ENCODE measurements at regions not wholly inside any gene's neighbourhood (a gene's known extent, or its start where the extent isn't known, plus 50 kb on each side); places are given as distances from the start of the nearest gene placed in this dataset.
"Not testable (repeated sequence)": the region's sequence is repeated elsewhere in the genome, so short reads cannot be mapped to it uniquely, and the experiment has no call there.

DNA sequence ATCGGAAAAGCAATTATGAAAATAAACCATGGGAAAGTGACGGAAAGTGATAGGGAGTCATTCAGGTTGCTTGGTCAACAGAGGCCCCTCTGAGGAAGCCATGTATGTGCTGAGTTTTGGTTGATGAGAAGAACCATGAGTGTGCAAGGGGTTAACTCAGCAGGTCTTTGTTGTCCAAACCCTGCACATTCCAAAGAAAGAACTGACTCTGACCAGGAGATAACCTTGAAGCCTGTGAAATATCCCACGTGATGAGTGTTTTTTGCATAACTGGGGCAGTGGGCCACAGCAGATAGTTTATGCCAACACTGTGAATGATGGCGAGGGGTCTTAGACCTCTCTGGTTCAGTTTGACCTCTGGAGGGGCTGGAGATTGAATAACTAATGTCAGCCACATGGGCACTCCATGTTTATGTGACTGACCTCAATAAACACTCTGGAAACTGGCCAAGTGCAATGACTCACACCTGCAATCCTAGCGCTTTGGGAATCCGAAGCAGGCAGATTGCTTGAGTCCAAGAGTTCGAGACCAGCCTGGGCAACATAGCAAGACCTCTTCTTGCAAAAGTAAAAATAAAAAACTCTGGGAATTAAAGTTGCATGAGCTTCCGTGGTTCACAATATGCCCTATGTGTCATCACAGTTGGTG, 154.0 kb upstream of the FOXK1 start:
- no peak for DNase-seq

DNA sequence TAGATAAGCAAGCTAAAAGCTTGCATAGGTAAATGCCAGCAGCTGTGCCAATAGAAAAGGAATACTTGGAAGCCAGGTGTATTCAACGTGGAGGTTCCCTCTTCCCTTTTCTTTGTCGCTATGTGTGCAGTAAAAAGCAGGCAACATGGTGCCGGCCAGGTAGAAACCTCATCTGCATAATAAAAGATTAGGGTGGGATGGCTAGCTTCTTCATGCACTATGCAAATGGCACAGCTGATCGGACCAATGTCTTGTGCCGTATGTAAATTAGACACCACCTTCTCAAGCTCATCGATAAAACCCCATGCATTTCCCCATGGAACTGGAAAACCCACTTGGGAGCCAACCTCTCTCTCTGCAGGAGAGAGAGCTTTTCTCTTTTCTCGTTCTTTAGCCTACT, 150.9 kb upstream of the FOXK1 start:
- no peak for DNase-seq

DNA sequence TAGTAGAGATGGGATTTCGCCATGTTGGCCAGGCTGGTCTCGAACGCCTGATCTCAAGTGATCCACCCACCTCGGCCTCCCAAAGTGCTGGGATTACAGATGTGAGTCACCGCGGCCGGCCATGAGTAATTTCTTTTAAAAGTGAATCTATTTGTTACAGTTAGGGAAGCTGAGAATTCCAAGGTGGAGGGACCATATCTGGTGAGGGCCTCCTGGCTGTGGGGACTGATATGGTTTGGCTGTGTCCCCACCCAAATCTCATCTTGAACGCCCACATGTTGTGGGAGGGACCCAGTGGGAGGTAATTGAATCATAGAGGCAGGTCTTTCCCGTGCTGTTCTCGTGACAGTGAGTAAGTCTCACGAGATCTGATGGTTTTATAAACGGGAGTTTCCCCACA, 148.8 kb upstream of the FOXK1 start:
- not testable (repeated sequence) for DNase-seq

DNA sequence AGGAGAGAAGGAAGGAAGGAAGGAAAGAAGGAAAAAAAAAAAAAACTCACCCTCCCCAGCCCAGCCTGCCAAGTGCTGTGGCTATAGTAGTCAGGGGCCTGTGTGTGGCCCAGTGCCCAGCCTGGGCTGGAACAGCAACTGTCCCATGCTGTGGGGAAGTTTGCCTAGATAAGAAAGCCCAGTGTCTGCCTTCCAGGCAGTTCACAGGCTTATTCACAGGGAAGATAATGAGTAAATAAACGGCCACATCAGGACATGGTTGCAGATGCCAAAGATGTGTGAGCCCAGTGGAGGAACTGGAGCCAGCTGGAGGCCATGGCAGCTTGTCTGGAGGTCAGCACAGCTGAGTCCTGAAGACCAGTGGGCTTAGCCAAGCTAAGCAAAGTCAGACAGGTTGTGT, 132.4 kb upstream of the FOXK1 start:
- no peak for DNase-seq

DNA sequence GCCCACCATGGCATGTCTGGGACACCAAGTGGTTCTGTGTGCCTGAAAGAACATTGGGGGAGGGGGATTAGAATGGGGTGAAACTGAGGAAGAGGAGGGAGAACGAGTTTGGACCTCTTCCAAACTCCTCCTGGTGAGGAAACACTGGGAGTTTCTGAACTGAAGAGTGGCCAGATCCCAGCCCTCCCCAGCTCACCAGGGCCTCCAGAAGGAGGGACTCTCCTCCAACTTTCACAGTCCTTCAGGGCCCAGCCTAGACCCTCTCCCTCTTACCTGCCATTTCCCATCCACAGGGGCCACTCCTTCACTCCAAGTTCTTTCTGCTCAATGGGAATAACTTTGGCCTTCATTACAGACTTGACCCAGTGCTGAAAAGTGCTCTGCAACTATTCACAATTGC, 132.0 kb upstream of the FOXK1 start:
- DNase-seq: no peak

DNA sequence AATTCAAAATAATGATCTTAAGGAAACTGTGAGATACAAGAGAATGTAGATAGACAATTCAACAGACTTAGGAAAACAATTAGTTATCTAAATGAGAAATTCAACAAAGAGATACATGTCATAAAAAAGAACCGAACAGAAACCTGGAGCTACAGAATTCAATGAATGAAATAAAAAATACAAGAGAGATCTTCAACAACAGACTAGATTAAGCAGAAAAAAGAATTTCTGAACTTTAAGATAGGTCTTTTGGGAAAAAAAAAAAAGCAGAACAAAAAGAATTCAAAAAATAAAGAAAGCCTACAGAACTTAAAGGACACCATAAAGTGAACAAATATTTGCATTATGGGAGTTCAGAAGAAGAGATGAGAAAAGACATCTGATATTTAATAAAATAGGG, 129.1 kb upstream of the FOXK1 start:
- DNase-seq: no peak

DNA sequence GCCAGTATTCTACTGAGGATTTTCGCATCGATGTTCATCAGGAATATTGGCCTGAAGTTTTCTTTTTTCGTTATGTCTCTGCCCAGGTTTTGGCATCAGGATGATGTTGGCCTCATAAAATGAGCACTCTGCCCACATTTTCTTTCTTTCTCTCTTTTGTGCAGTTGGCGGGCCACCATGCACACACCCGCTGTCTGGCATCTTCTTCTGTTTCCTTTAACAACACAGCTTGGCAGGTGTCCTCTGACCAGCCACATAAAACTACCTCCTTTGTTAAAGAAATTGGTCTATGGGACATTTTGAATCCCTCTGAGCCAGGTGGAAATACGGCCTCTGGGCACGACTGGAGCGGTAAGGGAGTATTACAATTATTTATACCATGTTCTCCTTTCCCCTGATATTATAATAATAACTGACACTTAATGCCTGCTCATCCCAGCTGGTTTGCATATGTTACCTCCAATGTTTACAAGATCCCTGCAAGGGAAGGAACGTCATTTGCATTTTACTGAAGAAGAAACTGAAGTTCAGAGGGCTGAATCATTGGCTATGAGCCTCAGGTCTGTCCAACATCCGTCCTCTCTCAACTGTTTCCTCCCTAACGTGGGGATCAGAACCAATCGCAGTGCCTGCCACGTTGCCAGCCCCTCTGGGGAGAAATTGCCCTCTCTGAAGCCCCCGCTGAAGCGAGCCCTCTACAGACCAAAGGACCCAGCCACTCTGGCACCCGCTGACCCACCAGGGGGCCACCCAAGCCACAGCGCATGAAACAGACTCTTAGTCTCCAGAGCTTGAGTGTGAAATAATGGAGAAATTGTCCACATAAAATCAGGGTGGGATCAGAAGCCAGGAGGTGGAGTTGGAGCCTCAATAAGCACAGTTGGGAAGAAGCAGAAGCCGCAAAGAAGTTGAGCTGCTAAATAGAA, 125.0 kb upstream of the FOXK1 start:
- DNase-seq: no peak

DNA sequence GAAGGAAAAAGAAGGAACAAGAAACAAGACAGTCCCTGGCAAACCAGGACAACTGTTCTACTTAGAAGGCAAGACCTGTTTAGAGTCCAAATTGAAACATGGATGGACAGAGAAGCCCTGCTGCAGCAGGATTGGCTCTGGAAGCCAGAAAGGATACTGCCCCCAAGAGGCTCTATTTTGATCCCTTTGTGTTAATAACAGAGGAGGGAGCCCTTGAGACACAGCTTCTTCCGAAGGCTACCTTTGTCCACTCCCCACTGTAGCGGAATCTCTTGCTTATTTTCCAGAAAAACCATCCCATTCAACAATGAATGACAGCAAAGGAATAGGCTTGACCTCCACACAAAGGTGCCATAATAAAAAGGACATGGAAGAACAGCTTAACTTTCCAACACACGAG, 120.3 kb upstream of the FOXK1 start:
- no peak for DNase-seq

DNA sequence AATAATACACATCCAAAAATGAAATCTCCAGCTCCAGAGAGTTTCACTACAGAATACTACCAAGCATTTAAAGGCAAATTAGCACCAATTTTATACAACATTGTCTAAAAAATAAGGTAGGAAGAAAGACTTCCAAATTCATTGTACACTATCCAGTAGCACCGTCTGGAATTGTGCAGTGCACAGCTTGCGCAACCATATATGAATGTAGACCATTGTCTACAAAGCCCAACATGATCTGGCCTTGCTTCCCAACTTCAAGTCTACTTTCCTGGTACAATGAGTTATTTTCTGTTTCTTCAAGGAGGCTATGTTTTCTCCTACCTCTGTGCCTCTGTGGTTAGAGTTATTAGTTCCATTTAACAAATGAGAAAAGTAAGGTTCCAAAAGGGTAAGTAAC, 115.4 kb upstream of the FOXK1 start:
- DNase-seq: no peak

DNA sequence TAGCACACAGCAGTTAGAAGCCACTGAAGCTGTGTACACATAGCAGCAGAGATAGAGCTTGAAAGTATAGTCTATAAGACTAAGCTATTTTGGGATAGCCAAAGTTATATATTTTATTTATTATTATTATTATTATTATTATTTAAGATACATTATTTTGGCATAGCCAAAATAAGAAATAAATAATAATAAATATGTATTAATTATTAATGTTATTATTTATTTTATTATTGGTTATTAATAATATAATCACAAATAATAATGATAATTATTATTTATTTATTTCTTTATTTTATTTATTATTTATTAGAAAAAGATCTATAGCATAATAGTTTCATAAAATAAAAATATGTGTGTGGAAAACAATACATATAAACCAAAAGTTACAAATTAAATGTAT, 107.2 kb upstream of the FOXK1 start:
- no peak for DNase-seq

DNA sequence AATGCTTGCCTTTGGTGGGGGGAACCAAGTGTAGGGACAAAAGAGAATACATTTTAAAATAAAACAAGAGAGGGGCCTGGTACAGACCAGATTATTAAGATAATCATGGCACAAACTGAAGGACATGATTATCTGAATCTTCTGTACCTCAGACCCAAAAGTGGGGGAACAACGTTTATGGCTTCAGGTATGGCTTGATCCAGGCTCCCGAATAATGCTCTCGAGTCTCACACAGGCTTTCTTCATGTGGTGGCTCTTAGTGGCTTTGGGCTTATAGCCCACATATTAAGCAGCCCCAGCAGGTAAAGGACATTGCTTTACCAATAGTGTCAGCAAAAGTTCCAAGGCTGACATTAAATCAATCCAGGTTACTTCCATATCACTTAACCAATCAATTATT, 106.8 kb upstream of the FOXK1 start:
- DNase-seq: no peak

DNA sequence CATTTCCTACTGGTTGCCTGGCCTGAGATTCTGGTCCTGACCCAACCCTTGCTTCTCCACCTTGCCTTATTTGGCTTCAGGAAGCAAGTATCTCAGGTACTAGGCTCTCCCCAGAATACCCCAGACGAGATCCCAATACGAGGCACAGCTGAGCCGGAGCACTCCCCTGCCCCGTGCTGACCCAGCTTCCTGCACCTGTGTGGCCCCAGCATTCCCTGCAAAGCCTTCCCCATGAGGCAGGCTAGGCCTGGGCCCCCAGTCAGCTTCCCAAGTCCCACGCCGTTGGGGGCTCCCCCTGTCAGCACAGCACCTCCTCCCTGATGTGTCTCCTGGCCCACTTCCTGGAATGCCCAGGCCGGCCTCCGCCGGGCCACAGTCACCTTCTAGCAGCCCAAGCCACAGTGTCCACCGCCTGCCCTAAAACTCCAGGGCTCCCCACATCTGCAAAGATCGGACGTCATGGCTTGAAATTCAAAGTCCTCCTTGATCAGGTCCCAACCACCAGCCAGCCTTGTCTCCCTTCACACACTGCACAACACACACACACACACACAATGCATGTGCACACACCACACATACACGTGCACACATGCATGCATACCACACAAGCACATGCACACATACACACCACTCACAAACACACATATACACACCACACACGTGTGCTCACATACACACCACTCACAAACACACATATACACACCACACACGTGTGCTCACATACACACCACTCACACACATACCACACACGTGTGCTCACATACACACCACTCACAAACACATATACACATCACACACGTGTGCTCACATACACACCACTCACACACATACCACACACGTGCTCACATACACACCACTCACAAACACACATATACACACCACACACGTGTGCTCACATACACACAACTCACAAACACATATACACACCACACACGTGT, 78.9 kb upstream of the FOXK1 start:
- no peak for DNase-seq

DNA sequence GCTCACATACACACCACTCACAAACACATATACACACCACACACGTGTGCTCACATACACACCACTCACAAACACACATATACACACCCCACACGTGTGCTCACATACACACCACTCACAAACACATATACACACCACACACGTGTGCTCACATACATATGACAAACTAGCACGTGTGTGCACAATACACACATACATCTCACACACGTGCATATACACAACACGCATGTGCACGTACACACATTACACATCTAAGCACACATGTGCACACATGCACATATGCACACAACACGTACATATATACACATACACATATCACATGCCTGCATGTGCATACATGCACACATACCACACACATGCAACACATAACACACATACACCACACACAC, 78.3 kb upstream of the FOXK1 start:
- no peak for DNase-seq

DNA sequence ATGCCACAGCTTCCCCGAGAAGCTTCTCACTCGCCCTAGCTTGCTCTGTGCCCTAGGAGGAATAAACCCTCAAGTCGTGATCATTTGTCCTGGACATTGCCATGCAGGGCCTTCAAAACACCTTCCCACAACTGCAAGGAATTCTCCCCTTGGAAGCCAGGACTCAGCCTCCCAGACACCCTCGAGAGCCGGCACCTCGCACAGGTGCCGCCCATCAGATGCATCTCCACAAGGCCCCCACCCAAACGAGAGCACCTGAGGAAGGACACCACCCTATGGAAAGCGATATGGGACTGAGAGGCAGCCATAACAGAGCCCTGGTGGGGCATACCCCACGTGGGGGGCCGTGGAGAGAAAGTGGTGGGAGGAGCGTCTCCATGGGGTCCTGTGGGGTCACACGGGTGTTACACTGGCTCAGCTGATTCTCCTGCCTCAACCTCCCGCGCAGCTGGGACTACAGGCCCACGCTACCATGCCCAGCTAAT, 77.6 kb upstream of the FOXK1 start:
- no peak for DNase-seq

DNA sequence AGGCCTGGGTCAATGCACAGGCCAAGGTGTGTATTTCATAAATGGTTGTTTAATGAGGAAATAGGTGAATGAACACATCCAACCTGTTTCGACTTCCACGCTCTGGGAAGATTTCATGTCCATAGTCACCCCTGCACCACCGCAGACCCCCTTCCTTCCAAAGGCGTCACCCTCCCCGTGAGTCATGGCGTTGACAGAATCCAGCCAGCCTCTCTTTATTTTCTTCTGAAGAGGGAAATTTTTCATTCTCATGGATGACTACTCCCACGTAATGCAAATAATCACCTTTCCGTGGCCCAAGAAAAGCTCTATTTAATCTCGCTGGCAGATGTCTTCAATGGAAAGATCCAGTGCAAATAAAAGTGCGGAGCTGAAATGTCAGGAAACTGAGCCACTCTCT, 75.3 kb upstream of the FOXK1 start:
- no peak for DNase-seq

DNA sequence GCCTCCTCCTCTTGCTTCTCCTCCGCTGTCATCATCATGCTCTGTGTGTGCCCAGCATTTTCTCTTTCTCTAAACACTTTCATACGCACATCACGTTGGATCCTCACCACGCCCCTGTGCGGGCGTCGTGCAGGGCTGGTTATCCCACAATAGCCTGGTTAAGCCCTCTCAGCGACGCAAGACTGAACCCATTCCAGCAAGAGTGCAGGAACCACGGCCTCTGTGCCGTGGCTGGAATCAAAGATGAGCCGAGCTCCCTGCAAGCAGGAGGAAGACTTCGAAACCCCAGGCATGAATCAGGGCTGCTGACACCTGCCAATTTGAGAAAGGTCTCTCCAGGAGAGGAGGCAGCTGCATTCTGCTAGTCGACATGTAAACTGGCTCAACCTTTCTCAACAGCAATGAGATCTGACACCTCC, 74.8 kb upstream of the FOXK1 start:
- no peak for DNase-seq

DNA sequence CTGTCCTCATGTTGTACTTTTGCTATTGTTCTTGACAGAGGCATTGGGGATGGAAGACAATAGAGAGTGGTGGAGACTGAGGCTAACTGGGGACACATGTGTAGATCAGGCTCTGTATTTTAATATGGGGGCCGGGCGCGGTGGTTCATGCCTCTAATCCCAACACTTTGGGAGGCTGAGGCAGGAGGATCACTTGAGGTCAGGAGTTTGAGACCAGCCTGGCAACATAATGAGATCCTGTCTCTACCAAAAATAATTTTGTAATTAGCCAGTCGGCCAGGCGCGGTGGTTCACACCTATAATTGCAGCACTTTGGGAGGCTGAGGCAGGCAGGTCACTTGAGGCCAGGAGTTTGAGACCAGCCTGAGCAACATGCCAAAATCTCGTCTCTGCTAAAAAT, 72.5 kb upstream of the FOXK1 start:
- not testable (repeated sequence) for DNase-seq

DNA sequence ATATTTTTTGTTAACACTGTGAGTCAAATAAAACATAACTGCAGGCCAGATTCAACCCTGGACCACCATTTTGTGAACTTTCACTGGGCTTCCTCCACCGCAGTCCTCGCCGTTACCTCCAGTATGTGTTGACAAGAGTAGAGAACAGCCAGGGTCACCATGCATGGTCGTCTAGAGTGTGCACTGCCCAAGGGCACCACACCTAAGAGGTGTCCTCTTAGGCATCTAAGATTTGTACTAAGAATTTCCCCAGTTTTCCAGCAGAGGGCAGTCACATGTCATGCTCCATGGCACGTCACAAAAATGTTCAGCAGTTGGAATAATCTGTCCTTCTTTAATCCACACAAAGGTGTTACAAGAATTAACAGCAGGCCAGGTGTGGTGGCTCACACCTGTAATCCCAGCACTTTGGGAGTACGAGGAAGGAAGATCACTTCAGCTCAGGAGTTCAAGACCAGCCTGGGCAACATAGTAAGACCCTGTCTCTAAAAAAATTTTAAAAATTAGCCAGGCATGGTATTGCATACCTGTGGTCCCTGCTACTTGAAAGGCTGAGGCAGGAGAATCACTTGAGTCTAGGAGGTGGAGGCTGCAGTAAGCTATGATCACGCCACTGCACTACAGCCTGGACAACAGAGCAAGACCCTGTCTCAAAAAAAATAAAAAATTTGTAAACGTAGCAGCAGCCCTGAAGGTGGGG, 71.2 kb upstream of the FOXK1 start:
- DNase-seq: peak; percentile 69

DNA sequence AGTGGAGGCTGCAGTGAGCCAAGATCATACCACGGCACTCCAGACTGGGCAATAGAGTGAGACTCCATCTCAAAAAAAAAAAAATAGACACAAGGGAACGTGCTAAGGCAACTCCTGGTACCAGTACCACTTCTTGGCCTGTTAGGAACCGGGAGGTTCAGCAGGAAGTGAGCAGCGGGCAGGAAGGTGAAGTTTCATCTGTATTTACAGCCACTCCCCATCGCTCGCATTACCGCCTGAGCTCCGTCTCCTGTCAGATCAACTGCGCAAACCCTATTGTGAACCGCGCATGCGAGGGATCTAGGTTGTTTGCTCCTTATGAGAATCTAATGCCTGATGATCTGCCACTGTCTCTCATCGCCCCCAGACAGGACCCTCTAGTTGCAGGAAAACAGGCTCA, 69.9 kb upstream of the FOXK1 start:
- DNase-seq: no peak

DNA sequence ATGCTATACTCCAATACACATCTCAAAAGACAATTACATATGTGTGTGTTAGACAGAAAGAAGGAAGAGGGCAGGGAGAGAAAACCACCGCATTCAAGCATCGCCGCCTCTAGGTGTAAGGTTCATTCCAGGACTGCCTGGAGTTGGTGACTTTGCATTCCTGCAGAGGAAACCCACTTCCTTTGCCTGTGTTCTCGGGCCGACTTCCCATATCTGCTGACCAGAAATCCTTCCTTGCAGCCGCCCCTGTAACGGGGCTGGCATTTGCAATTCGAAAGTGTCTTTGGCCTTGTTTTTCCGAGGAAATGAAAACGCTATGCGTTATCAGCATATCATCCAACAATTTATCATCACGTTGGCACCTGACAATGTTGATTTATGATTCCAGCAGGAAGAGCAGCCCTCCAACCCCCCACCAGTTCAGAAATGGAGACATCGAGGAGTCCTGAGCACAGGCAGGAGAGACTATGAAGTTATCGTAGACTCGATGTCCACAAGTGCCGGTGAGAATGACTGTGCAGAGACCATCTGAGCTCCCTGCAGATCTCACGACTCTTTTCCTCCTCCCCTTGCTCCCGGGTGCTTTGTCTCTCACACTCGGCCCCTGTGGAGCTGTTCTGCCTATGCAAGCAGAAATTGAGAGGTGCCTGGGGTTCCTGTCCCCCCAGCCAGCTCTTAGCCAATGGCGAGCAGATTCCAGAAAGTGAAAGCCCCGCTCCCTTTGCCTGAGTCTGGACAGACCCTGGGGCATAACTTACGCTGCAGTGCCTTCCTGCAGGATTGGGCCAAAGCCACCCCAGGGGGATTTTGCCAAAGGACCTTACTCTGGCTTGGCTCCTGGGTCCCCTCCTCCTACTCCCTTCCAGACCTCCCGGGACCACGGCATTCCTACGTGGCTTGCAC, 68.9 kb upstream of the FOXK1 start:
- DNase-seq: no peak

DNA sequence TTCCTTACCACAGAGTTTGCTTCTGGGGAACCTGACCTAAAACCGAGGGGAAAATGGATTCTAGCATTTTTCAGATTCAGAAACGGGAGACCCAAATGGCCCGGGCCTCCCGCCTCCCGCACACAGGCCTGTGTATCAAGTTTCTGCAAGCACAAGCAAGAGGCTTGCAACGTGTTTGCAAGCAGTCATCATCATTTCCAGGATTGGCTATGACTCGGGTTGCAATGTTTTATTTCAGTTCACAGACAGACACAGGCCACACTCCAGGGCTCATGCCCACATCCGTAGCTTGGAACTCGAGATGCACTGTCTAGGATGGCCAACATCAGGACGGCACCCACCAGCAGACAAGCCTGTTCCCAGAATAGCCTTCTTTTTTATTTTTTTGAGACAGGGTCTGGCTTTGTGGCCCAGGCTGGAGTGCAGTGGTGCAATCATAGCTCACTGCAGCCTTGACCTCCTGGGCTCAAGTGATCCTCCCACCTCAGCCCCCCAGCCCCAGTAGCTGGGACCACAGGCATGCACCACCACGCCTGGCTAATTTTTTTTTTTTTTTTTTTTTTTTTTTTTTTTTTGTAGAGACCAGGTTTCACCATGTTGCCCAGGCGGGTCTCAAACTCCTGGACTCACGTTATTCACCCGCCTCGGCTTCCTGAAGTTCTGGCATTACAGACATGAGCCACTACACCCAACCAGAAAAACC, 68.1 kb upstream of the FOXK1 start:
- DNase-seq: no peak
